ENCODE measurements at regions not wholly inside any gene's neighbourhood (a gene's known extent, or its start where the extent isn't known, plus 50 kb on each side); places are given as distances from the start of the nearest gene placed in this dataset.
"Not testable (repeated sequence)": the region's sequence is repeated elsewhere in the genome, so short reads cannot be mapped to it uniquely, and the experiment has no call there.

- Histone ChIP-seq H3K27me3 (no peaks in the 10 kb centered on the region), H3K27ac (no peak overlapping the region), H3K4me1 (peaks cover 0 to 11% (median 0%) of the 10 kb centered on the region in 4 donors), H3K9me3 (peaks cover 0 to 5% (median 2%) of the 10 kb centered on the region in 4 donors), H3K4me3 (no peak overlapping the region), H3K36me3 (no peaks in the 10 kb centered on the region)
- no peak for DNase-seq (ENCODE audit: low spot score in 2 of 2)
- TF ChIP-seq EP300 (IDR thresholded peaks at IDR 0.05) (no peak), CTCF (IDR thresholded peaks at IDR 0.05) (no peak), POLR2A (IDR thresholded peaks at IDR 0.05) (no peak)
- WGBS, 2 donors, result 88 to 92% methylated on average over 1 of the region's 1 CpG
These were observed 139.8 kb upstream of the HMGN3 start for GRCh38 chr6:79374308-79374707.

- 68 to 69% methylated on average over 3 of the region's 3 CpGs for WGBS, 2 donors
- H3K27ac ChIP-seq, result no peak overlapping the region
- H3K4me3 ChIP-seq, result no peak overlapping the region
- DNase-seq (ENCODE audit: low spot score in 2 of 2), result no peak
- TF ChIP-seq CTCF (IDR thresholded peaks at IDR 0.05) (no peak), POLR2A (IDR thresholded peaks at IDR 0.05) (no peak), EP300 (IDR thresholded peaks at IDR 0.05) (no peak)
- peaks cover 0 to 7% (median 2%) of the 10 kb centered on the region in 4 donors for H3K9me3 ChIP-seq
- no peaks in the 10 kb centered on the region for H3K36me3 ChIP-seq
- no peaks in the 10 kb centered on the region for H3K27me3 ChIP-seq
- peaks cover 0 to 11% (median 0%) of the 10 kb centered on the region in 4 donors for H3K4me1 ChIP-seq
These were observed 139.4 kb upstream of the HMGN3 start for GRCh38 chr6:79373880-79374279.

- TF ChIP-seq POLR2A (IDR thresholded peaks at IDR 0.05), result no peak
- TF ChIP-seq EP300 (IDR thresholded peaks at IDR 0.05), result no peak
- no peak for TF ChIP-seq CTCF (IDR thresholded peaks at IDR 0.05)
- no peak overlapping the region for H3K4me3 ChIP-seq
- no peak for DNase-seq (ENCODE audit: low spot score in 2 of 2)
- peaks cover 0 to 14% (median 2%) of the 10 kb centered on the region in 4 donors for H3K9me3 ChIP-seq
- WGBS, 2 donors, result 72 to 93% methylated on average over 3 of the region's 3 CpGs
- no peaks in the 10 kb centered on the region for H3K36me3 ChIP-seq
- no peak overlapping the region for H3K27ac ChIP-seq
- H3K4me1 ChIP-seq, result peaks cover 0 to 11% (median 0%) of the 10 kb centered on the region in 4 donors
- no peaks in the 10 kb centered on the region for H3K27me3 ChIP-seq
These were observed 138.8 kb upstream of the HMGN3 start for GRCh38 chr6:79373246-79373645.

- peaks cover 0 to 19% (median 2%) of the 10 kb centered on the region in 4 donors for H3K9me3 ChIP-seq
- no peaks in the 10 kb centered on the region for H3K36me3 ChIP-seq
- H3K27ac ChIP-seq, result no peak overlapping the region
- TF ChIP-seq CTCF (IDR thresholded peaks at IDR 0.05) (no peak), POLR2A (IDR thresholded peaks at IDR 0.05) (no peak), EP300 (IDR thresholded peaks at IDR 0.05) (no peak)
- WGBS, 2 donors, result 85 to 92% methylated on average over 1 of the region's 1 CpG
- DNase-seq (ENCODE audit: low spot score in 2 of 2), result no peak
- H3K4me3 ChIP-seq, result no peak overlapping the region
- H3K4me1 ChIP-seq, result peaks cover 0 to 7% (median 0%) of the 10 kb centered on the region in 4 donors
- no peaks in the 10 kb centered on the region for H3K27me3 ChIP-seq
These were observed 138.3 kb upstream of the HMGN3 start for GRCh38 chr6:79372757-79373156.

- Histone ChIP-seq H3K27ac (no peak overlapping the region), H3K9me3 (peaks cover 0 to 39% (median 2%) of the 10 kb centered on the region in 4 donors), H3K4me3 (no peak overlapping the region), H3K27me3 (no peaks in the 10 kb centered on the region), H3K4me1 (no peaks in the 10 kb centered on the region), H3K36me3 (no peaks in the 10 kb centered on the region)
- no peak for DNase-seq (ENCODE audit: low spot score in 2 of 2)
- TF ChIP-seq POLR2A (IDR thresholded peaks at IDR 0.05), result no peak
- TF ChIP-seq CTCF (IDR thresholded peaks at IDR 0.05), result no peak
- no peak for TF ChIP-seq EP300 (IDR thresholded peaks at IDR 0.05)
- 78 to 80% methylated on average over 3 of the region's 3 CpGs for WGBS, 2 donors
These were observed 134.5 kb upstream of the HMGN3 start for GRCh38 chr6:79369026-79369425.

- H3K4me3 ChIP-seq; H3K36me3 ChIP-seq; H3K27me3 ChIP-seq; H3K4me1 ChIP-seq; H3K27ac ChIP-seq; DNase-seq (ENCODE audit: low spot score in 2 of 2): not testable (repeated sequence)
- peaks cover 0 to 47% (median 0%) of the 10 kb centered on the region in 4 donors for H3K9me3 ChIP-seq
These were observed 129.0 kb upstream of the HMGN3 start for GRCh38 chr6:79363441-79363840.

GRCh38 chr6:79361074-79361473 lies 126.6 kb upstream of the HMGN3 start:
- H3K9me3 ChIP-seq, result peaks cover 0 to 25% (median 0%) of the 10 kb centered on the region in 4 donors
- not testable (repeated sequence) for DNase-seq (ENCODE audit: low spot score in 2 of 2); H3K4me1 ChIP-seq; H3K27ac ChIP-seq; H3K4me3 ChIP-seq; H3K36me3 ChIP-seq; H3K27me3 ChIP-seq
- WGBS, 2 donors, result 93 to 94% methylated on average over 2 of the region's 2 CpGs
